ENCODE measurements at regions not wholly inside any gene's neighbourhood (a gene's known extent, or its start where the extent isn't known, plus 50 kb on each side); places are given as distances from the start of the nearest gene placed in this dataset.

DNA sequence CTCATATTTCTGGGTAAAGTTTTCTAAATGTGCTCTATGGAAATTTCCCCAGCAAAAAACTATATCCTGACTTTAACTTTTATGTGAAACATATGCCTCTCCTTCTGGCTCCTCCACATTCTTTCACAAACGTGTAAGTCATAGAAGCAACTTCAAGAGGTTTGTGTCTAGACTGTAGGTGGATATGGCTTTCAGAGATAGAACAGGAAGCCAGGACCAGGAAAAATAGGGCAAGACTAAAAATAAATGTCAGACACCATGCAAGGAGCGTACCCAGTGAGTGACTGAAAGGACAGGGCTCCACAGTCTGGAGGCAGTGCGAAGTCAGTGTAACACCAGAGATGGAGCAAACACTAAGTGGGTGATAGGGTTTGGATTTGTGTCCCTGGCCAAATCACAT is 240.7 kb downstream of the COX7C start (continued):
- TF ChIP-seq MYC (IDR thresholded peaks at IDR 0.05; ENCODE audit: borderline replicate concordance, low read length), result no peak
- no peak for TF ChIP-seq CBX8 (IDR thresholded peaks at IDR 0.05)
- no peak for TF ChIP-seq JUNB (IDR thresholded peaks at IDR 0.05)
- TF ChIP-seq, protein P1, sequence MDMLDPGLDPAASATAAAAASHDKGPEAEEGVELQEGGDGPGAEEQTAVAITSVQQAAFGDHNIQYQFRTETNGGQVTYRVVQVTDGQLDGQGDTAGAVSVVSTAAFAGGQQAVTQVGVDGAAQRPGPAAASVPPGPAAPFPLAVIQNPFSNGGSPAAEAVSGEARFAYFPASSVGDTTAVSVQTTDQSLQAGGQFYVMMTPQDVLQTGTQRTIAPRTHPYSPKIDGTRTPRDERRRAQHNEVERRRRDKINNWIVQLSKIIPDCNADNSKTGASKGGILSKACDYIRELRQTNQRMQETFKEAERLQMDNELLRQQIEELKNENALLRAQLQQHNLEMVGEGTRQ (IDR thresholded peaks at IDR 0.05), result no peak
- TF ChIP-seq, protein P2, sequence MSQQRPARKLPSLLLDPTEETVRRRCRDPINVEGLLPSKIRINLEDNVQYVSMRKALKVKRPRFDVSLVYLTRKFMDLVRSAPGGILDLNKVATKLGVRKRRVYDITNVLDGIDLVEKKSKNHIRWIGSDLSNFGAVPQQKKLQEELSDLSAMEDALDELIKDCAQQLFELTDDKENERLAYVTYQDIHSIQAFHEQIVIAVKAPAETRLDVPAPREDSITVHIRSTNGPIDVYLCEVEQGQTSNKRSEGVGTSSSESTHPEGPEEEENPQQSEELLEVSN (IDR thresholded peaks at IDR 0.05; ENCODE audit: borderline replicate concordance, low read depth), result no peak
- no peak for TF ChIP-seq HOXB13 (CRISPR knock-in tag; IDR thresholded peaks at IDR 0.05; ENCODE audit: low read depth)
- TF ChIP-seq CHD4 (IDR thresholded peaks at IDR 0.05; ENCODE audit: borderline replicate concordance), result no peak

DNA sequence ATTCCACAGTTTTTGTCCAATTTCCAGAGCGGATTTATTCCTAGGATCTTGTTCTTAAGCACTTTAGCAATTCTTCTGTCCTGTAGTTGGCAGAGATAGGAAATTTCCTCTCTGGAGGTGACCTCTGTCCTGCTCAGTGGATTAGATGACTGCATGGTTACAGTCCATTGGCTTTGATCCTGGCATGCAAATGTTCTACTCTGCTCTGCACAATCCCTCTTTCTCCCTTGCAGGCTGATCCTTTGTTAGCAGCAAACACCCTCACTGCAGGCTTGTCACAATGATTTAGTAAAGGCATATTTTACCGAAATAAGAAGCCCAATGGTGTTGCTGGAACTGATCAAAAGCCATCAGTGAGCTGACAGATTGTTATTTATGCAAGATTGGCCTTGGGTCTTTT is 243.8 kb downstream of the COX7C start:
- POLR2A ChIA-PET, result no interaction called here
- no peaks in the 10 kb centered on the region for H3K4me1 ChIP-seq
- CTCF ChIA-PET, result no interaction called here
- ATAC-seq (no peak), FAIRE-seq (no peak), DNase-seq (ENCODE audit: low read depth in 1 of 2, low spot score in 1 of 2) (no peak)
- no peak overlapping the region for H3K4me3 ChIP-seq
- WGBS (ENCODE audit: missing lambda C conversion rate), result 18% methylated on average over 2 of the region's 2 CpGs
- no peak for TF ChIP-seq BHLHE40 (IDR thresholded peaks at IDR 0.05; ENCODE audit: low read depth, low read length)
- TF ChIP-seq, protein P3, sequence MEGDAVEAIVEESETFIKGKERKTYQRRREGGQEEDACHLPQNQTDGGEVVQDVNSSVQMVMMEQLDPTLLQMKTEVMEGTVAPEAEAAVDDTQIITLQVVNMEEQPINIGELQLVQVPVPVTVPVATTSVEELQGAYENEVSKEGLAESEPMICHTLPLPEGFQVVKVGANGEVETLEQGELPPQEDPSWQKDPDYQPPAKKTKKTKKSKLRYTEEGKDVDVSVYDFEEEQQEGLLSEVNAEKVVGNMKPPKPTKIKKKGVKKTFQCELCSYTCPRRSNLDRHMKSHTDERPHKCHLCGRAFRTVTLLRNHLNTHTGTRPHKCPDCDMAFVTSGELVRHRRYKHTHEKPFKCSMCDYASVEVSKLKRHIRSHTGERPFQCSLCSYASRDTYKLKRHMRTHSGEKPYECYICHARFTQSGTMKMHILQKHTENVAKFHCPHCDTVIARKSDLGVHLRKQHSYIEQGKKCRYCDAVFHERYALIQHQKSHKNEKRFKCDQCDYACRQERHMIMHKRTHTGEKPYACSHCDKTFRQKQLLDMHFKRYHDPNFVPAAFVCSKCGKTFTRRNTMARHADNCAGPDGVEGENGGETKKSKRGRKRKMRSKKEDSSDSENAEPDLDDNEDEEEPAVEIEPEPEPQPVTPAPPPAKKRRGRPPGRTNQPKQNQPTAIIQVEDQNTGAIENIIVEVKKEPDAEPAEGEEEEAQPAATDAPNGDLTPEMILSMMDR (IDR thresholded peaks at IDR 0.05), result no peak
- TF ChIP-seq ZNF302 (CRISPR knock-in tag; IDR thresholded peaks at IDR 0.05), result no peak
- no peak for TF ChIP-seq SMC3 (IDR thresholded peaks at IDR 0.05)
- H3K27ac ChIP-seq, result no peak overlapping the region
- H3K9me3 ChIP-seq, result no peaks in the 10 kb centered on the region
- no peak overlapping the region for H3K4me2 ChIP-seq

DNA sequence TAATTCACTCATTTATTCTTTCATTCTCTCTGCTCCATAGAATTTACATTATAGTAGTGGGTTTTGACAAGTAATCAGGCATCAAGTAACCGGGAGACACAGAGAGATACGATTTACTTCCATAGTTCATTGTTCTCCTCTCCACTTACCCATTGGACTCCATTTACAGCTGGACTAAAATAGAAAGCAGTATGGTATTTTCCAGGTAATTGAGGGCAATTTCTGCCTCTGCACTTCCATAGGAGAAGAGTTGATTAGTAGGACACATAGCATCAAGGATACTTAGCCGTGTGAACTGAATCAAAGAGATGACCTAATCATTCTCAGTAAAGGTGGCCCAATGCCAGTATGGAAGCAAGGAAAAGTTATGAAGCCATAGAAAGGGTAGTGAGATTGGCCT is 244.4 kb downstream of the COX7C start:
- no peak overlapping the region for H3K4me2 ChIP-seq
- CTCF ChIA-PET, result no interaction called here
- TF ChIP-seq HEYL (CRISPR knock-in tag; IDR thresholded peaks at IDR 0.05) (no peak), NR3C1 (IDR thresholded peaks at IDR 0.05) (no peak), FOXS1 (CRISPR knock-in tag; IDR thresholded peaks at IDR 0.05) (no peak), SMC3 (IDR thresholded peaks at IDR 0.05) (no peak), PHF8 (IDR thresholded peaks at IDR 0.05; ENCODE audit: borderline replicate concordance, low read depth) (no peak), CHD4 (IDR thresholded peaks at IDR 0.05; ENCODE audit: borderline replicate concordance) (no peak), TFCP2L1 (CRISPR knock-in tag; IDR thresholded peaks at IDR 0.05) (no peak), NPAS2 (CRISPR knock-in tag; IDR thresholded peaks at IDR 0.05; ENCODE audit: borderline replicate concordance) (no peak), MAZ (IDR thresholded peaks at IDR 0.05; ENCODE audit: borderline replicate concordance, low read depth, low read length) (no peak), ZFP36 (IDR thresholded peaks at IDR 0.05; ENCODE audit: borderline replicate concordance, partially characterized antibody) (no peak), POLR2A (IDR thresholded peaks at IDR 0.05; ENCODE audit: low read length) (no peak), JUN (IDR thresholded peaks at IDR 0.05) (no peak), HOXB5 (CRISPR knock-in tag; IDR thresholded peaks at IDR 0.05) (no peak), GATA3 (IDR thresholded peaks at IDR 0.05; ENCODE audit: borderline replicate concordance) (no peak)
- TF ChIP-seq, protein P4, sequence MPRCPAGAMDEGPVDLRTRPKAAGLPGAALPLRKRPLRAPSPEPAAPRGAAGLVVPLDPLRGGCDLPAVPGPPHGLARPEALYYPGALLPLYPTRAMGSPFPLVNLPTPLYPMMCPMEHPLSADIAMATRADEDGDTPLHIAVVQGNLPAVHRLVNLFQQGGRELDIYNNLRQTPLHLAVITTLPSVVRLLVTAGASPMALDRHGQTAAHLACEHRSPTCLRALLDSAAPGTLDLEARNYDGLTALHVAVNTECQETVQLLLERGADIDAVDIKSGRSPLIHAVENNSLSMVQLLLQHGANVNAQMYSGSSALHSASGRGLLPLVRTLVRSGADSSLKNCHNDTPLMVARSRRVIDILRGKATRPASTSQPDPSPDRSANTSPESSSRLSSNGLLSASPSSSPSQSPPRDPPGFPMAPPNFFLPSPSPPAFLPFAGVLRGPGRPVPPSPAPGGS (IDR thresholded peaks at IDR 0.05), result no peak
- TF ChIP-seq, protein P5, sequence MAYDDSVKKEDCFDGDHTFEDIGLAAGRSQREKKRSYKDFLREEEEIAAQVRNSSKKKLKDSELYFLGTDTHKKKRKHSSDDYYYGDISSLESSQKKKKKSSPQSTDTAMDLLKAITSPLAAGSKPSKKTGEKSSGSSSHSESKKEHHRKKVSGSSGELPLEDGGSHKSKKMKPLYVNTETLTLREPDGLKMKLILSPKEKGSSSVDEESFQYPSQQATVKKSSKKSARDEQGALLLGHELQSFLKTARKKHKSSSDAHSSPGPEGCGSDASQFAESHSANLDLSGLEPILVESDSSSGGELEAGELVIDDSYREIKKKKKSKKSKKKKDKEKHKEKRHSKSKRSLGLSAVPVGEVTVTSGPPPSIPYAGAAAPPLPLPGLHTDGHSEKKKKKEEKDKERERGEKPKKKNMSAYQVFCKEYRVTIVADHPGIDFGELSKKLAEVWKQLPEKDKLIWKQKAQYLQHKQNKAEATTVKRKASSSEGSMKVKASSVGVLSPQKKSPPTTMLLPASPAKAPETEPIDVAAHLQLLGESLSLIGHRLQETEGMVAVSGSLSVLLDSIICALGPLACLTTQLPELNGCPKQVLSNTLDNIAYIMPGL (CRISPR knock-in tag; IDR thresholded peaks at IDR 0.05; ENCODE audit: borderline replicate concordance), result no peak
- TF ChIP-seq, protein P3 (IDR thresholded peaks at IDR 0.05), result no peak
- H3K4me3 ChIP-seq, result no peak overlapping the region
- POLR2A ChIA-PET, result no interaction called here
- FAIRE-seq, result no peak
- no peak for DNase-seq (ENCODE audit: low read depth in 1 of 2, low spot score in 1 of 2)
- no peaks in the 10 kb centered on the region for H3K4me1 ChIP-seq
- ATAC-seq, result no peak
- no peak overlapping the region for H3K27ac ChIP-seq
- H3K9me3 ChIP-seq, result no peaks in the 10 kb centered on the region
- 17% methylated on average over 3 of the region's 3 CpGs for WGBS (ENCODE audit: missing lambda C conversion rate)
